ENCODE measurements at regions not wholly inside any gene's neighbourhood (a gene's known extent, or its start where the extent isn't known, plus 50 kb on each side); places are given as distances from the start of the nearest gene placed in this dataset.

GRCh38 chr12:70008944-70009343 is 183.9 kb downstream of the MYRFL start:
- TF ChIP-seq GATA3 (IDR thresholded peaks at IDR 0.05; ENCODE audit: low read depth, low read length) (no peak), GATA2 (IDR thresholded peaks at IDR 0.05; ENCODE audit: low read depth, low read length) (no peak)

GRCh38 chr12:70011353-70011752 is 186.3 kb downstream of the MYRFL start:
- TF ChIP-seq GATA2 (IDR thresholded peaks at IDR 0.05; ENCODE audit: low read depth, low read length) (no peak), GATA3 (IDR thresholded peaks at IDR 0.05; ENCODE audit: low read depth, low read length) (no peak)

- TF ChIP-seq GATA3 (IDR thresholded peaks at IDR 0.05; ENCODE audit: low read depth, low read length), result no peak
- TF ChIP-seq GATA2 (IDR thresholded peaks at IDR 0.05; ENCODE audit: low read depth, low read length), result no peak
Observed at GRCh38 chr12:70028515-70028914, 203.5 kb downstream of the MYRFL start.

- no peak for TF ChIP-seq GATA2 (IDR thresholded peaks at IDR 0.05; ENCODE audit: low read depth, low read length)
- TF ChIP-seq GATA3 (IDR thresholded peaks at IDR 0.05; ENCODE audit: low read depth, low read length), result no peak
Observed at GRCh38 chr12:70028918-70029317, 203.9 kb downstream of the MYRFL start.

GRCh38 chr12:70031046-70031445 is 206.0 kb downstream of the MYRFL start:
- TF ChIP-seq GATA2 (IDR thresholded peaks at IDR 0.05; ENCODE audit: low read depth, low read length) (no peak), GATA3 (IDR thresholded peaks at IDR 0.05; ENCODE audit: low read depth, low read length) (no peak)

- TF ChIP-seq GATA2 (IDR thresholded peaks at IDR 0.05; ENCODE audit: low read depth, low read length) (no peak), GATA3 (IDR thresholded peaks at IDR 0.05; ENCODE audit: low read depth, low read length) (no peak)
Observed at GRCh38 chr12:70032076-70032475, 207.0 kb downstream of the MYRFL start.

GRCh38 chr12:70033310-70033709 is 208.3 kb downstream of the MYRFL start:
- no peak for TF ChIP-seq GATA2 (IDR thresholded peaks at IDR 0.05; ENCODE audit: low read depth, low read length)
- TF ChIP-seq GATA3 (IDR thresholded peaks at IDR 0.05; ENCODE audit: low read depth, low read length), result no peak

GRCh38 chr12:70040141-70040540 is 203.1 kb upstream of the CNOT2 start:
- TF ChIP-seq GATA2 (IDR thresholded peaks at IDR 0.05; ENCODE audit: low read depth, low read length) (no peak), GATA3 (IDR thresholded peaks at IDR 0.05; ENCODE audit: low read depth, low read length) (no peak)

GRCh38 chr12:70042675-70043074 is 200.6 kb upstream of the CNOT2 start:
- TF ChIP-seq GATA3 (IDR thresholded peaks at IDR 0.05; ENCODE audit: low read depth, low read length), result no peak
- no peak for TF ChIP-seq GATA2 (IDR thresholded peaks at IDR 0.05; ENCODE audit: low read depth, low read length)

GRCh38 chr12:70043490-70044138 is 199.6 kb upstream of the CNOT2 start:
- TF ChIP-seq GATA2 (IDR thresholded peaks at IDR 0.05; ENCODE audit: low read depth, low read length) (no peak), GATA3 (IDR thresholded peaks at IDR 0.05; ENCODE audit: low read depth, low read length) (no peak)

GRCh38 chr12:70044167-70044566 is 199.1 kb upstream of the CNOT2 start:
- TF ChIP-seq GATA3 (IDR thresholded peaks at IDR 0.05; ENCODE audit: low read depth, low read length) (no peak), GATA2 (IDR thresholded peaks at IDR 0.05; ENCODE audit: low read depth, low read length) (no peak)

GRCh38 chr12:70045036-70045435 is 198.2 kb upstream of the CNOT2 start:
- TF ChIP-seq GATA3 (IDR thresholded peaks at IDR 0.05; ENCODE audit: low read depth, low read length) (no peak), GATA2 (IDR thresholded peaks at IDR 0.05; ENCODE audit: low read depth, low read length) (no peak)

- no peak for TF ChIP-seq GATA2 (IDR thresholded peaks at IDR 0.05; ENCODE audit: low read depth, low read length)
- no peak for TF ChIP-seq GATA3 (IDR thresholded peaks at IDR 0.05; ENCODE audit: low read depth, low read length)
Observed at GRCh38 chr12:70045514-70045913, 197.7 kb upstream of the CNOT2 start.

GRCh38 chr12:70048521-70049250 is 194.5 kb upstream of the CNOT2 start:
- TF ChIP-seq GATA3 (IDR thresholded peaks at IDR 0.05; ENCODE audit: low read depth, low read length) (no peak), GATA2 (IDR thresholded peaks at IDR 0.05; ENCODE audit: low read depth, low read length) (no peak)

All from SH-SY5Y (cell line).